ENCODE measurements at regions not wholly inside any gene's neighbourhood (a gene's known extent, or its start where the extent isn't known, plus 50 kb on each side); places are given as distances from the start of the nearest gene placed in this dataset.

DNA sequence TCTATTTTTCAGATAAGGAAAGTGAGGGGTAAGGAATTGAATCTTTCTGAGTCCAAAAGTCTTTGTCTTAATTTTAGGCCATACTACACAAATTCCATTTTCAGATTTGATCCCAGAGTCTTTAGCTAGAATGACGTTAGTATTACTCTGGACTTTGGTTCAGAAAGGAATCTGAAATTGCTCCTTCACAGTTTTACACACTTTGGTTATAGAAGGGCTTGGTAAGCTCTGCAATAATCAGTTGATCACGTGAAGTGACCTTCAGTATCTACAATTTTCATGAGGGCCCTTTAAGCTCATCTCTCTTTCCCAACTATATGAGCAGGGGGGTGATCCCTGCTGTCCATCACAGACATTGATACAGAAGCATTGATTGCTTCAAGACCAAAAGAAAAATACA lies 103.4 kb upstream of the ESRRG start:
- FAIRE-seq, result no peak
- TF ChIP-seq SPI1 (IDR thresholded peaks at IDR 0.05; ENCODE audit: low read depth, low read length) (no peak), POLR2A (IDR thresholded peaks at IDR 0.05; ENCODE audit: low read depth, low read length) (no peak), PAX5 (IDR thresholded peaks at IDR 0.05; ENCODE audit: insufficient read depth, low read length, severe bottlenecking) (no peak), POU2F2 (IDR thresholded peaks at IDR 0.05; ENCODE audit: low read depth, low read length) (no peak), TAF1 (IDR thresholded peaks at IDR 0.05; ENCODE audit: low read depth, low read length) (no peak), POLR2AphosphoS5 (IDR thresholded peaks at IDR 0.05; ENCODE audit: low read depth, low read length) (no peak)
- DNase-seq (ENCODE audit: insufficient read length, low spot score), result no peak

DNA sequence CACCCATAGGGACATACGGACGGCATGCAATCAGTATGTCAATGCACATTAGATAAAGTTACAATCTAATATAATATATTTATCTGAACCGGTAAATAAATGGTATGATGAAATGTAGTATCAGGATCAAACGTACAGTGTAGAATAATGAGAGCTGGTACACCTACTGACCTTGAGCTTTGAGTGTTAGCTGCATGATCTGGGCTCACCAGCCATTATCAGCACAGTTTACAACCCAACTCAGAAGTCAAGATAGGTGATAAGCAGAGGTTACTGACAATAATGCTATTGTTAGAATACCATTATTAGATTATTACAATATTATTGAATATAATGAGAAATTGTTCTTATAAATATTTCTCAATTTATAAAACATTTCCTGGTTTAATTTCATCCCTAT lies 103.0 kb upstream of the ESRRG start:
- FAIRE-seq, result no peak

DNA sequence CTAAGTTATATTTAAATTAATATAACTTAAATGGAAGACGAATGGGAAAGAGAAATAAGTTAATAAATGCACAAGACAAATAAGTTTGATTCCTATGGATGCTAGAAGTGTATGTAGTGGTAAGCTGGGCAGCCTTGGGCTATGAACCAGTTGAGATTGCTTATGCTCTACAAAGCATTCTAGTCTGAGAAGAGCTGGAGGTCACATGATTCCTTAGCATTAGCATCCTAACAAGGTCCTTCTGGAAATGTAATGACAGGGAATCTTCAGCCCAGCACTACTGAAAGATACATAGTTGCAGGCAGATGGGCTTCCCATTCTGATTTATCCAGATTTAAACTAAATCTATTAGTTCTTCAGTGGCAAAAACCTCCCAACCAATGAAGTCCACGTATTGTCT lies 102.3 kb upstream of the ESRRG start:
- TF ChIP-seq TAF1 (IDR thresholded peaks at IDR 0.05; ENCODE audit: low read depth, low read length) (no peak), PAX5 (IDR thresholded peaks at IDR 0.05; ENCODE audit: insufficient read depth, low read length, severe bottlenecking) (no peak), POU2F2 (IDR thresholded peaks at IDR 0.05; ENCODE audit: low read depth, low read length) (no peak), POLR2AphosphoS5 (IDR thresholded peaks at IDR 0.05; ENCODE audit: low read depth, low read length) (no peak), SPI1 (IDR thresholded peaks at IDR 0.05; ENCODE audit: low read depth, low read length) (no peak), POLR2A (IDR thresholded peaks at IDR 0.05; ENCODE audit: low read depth, low read length) (no peak)
- FAIRE-seq (no peak), DNase-seq (ENCODE audit: insufficient read length, low spot score) (no peak)

More for the DNA sequence above, 103.0 kb upstream of the ESRRG start:
- DNase-seq (ENCODE audit: insufficient read length, low spot score), result no peak
- no peak for TF ChIP-seq POU2F2 (IDR thresholded peaks at IDR 0.05; ENCODE audit: low read depth, low read length)
- no peak for TF ChIP-seq POLR2A (IDR thresholded peaks at IDR 0.05; ENCODE audit: low read depth, low read length)
- no peak for TF ChIP-seq SPI1 (IDR thresholded peaks at IDR 0.05; ENCODE audit: low read depth, low read length)
- TF ChIP-seq PAX5 (IDR thresholded peaks at IDR 0.05; ENCODE audit: insufficient read depth, low read length, severe bottlenecking), result no peak
- no peak for TF ChIP-seq POLR2AphosphoS5 (IDR thresholded peaks at IDR 0.05; ENCODE audit: low read depth, low read length)
- TF ChIP-seq TAF1 (IDR thresholded peaks at IDR 0.05; ENCODE audit: low read depth, low read length), result no peak

- TF ChIP-seq POLR2A (IDR thresholded peaks at IDR 0.05; ENCODE audit: low read depth, low read length), result no peak
- FAIRE-seq, result no peak
- DNase-seq (ENCODE audit: insufficient read length, low spot score), result no peak
These were observed 101.3 kb upstream of the ESRRG start for GRCh38 chr1:216824511-216824910.

GRCh38 chr1:216823731-216824130 lies 100.5 kb upstream of the ESRRG start:
- DNase-seq (ENCODE audit: insufficient read length, low spot score), result no peak
- FAIRE-seq, result no peak
- TF ChIP-seq POLR2A (IDR thresholded peaks at IDR 0.05; ENCODE audit: low read depth, low read length) (no peak), POU2F2 (IDR thresholded peaks at IDR 0.05; ENCODE audit: low read depth, low read length) (no peak), TAF1 (IDR thresholded peaks at IDR 0.05; ENCODE audit: low read depth, low read length) (no peak), SPI1 (IDR thresholded peaks at IDR 0.05; ENCODE audit: low read depth, low read length) (no peak)

DNA sequence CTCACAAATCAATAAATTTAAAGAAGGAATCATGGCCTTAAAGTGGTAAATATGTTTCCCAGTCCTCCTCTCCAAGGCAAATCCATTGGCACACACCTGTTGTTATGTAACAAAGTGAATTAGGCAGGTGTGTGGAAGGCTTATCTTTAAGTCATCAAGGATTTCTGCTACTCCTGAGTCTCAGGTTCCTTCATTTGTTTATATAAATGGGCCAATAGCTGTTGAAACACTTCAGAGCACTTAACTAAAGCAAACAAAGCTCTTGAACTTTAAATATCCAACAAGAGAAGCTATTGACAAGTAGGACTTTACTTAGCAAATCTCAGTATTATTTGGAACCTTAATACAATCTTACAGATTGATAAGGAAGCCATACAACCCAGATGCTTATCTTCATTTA lies 99.3 kb upstream of the ESRRG start:
- DNase-seq (ENCODE audit: insufficient read length, low spot score) (no peak), FAIRE-seq (no peak)
- no peak for TF ChIP-seq PAX5 (IDR thresholded peaks at IDR 0.05; ENCODE audit: insufficient read depth, low read length, severe bottlenecking)
- TF ChIP-seq POU2F2 (IDR thresholded peaks at IDR 0.05; ENCODE audit: low read depth, low read length), result no peak
- no peak for TF ChIP-seq POLR2A (IDR thresholded peaks at IDR 0.05; ENCODE audit: low read depth, low read length)
- TF ChIP-seq SPI1 (IDR thresholded peaks at IDR 0.05; ENCODE audit: low read depth, low read length), result no peak
- TF ChIP-seq TAF1 (IDR thresholded peaks at IDR 0.05; ENCODE audit: low read depth, low read length), result no peak
- TF ChIP-seq POLR2AphosphoS5 (IDR thresholded peaks at IDR 0.05; ENCODE audit: low read depth, low read length), result no peak

DNA sequence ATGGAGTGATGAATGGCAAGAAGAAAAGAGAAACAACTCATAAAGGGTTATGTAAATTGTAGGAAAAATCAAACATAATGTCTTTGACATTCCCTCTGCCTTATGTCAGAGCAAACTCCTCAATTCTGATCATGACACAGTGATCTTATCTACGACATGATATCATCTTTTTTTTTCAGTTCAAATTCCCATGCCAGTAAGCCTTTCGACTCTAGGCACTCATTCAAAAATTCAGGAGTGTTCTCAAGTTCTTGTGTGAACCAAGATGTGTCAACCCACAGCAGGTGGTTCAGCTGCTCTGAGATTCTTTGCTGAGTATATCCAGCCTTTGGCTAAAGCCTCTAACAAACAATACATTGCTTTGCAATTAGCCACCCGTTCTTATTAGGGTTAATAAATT lies 97.1 kb upstream of the ESRRG start:
- no peak for FAIRE-seq
- no peak for DNase-seq (ENCODE audit: insufficient read length, low spot score)

DNA sequence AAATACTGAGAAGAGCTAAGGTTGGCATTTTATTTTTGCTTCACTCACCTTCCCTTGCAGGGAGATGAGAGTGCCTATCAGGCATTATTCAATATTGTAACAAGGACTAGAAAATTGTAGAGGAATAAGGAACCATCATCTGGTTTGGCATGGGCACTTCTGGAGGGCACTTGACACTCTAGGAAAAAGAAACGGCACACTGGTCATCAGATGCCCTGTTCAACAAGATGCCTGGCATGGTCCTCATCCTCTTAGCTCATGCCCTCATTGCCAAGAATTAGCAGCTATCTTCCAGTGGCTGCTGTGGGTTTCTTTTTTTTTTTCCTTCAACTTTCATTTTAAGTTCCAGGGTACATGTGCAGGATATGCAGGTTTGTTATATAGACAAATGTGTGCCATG lies 95.1 kb upstream of the ESRRG start:
- TF ChIP-seq POU2F2 (IDR thresholded peaks at IDR 0.05; ENCODE audit: low read depth, low read length) (no peak), PAX5 (IDR thresholded peaks at IDR 0.05; ENCODE audit: insufficient read depth, low read length, severe bottlenecking) (no peak), POLR2A (IDR thresholded peaks at IDR 0.05; ENCODE audit: low read depth, low read length) (no peak), TAF1 (IDR thresholded peaks at IDR 0.05; ENCODE audit: low read depth, low read length) (no peak), POLR2AphosphoS5 (IDR thresholded peaks at IDR 0.05; ENCODE audit: low read depth, low read length) (no peak), SPI1 (IDR thresholded peaks at IDR 0.05; ENCODE audit: low read depth, low read length) (no peak)

More for the DNA sequence above, 97.1 kb upstream of the ESRRG start:
- TF ChIP-seq PAX5 (IDR thresholded peaks at IDR 0.05; ENCODE audit: insufficient read depth, low read length, severe bottlenecking) (no peak), TAF1 (IDR thresholded peaks at IDR 0.05; ENCODE audit: low read depth, low read length) (no peak), POLR2A (IDR thresholded peaks at IDR 0.05; ENCODE audit: low read depth, low read length) (no peak), POU2F2 (IDR thresholded peaks at IDR 0.05; ENCODE audit: low read depth, low read length) (no peak), POLR2AphosphoS5 (IDR thresholded peaks at IDR 0.05; ENCODE audit: low read depth, low read length) (no peak), SPI1 (IDR thresholded peaks at IDR 0.05; ENCODE audit: low read depth, low read length) (no peak)

DNA sequence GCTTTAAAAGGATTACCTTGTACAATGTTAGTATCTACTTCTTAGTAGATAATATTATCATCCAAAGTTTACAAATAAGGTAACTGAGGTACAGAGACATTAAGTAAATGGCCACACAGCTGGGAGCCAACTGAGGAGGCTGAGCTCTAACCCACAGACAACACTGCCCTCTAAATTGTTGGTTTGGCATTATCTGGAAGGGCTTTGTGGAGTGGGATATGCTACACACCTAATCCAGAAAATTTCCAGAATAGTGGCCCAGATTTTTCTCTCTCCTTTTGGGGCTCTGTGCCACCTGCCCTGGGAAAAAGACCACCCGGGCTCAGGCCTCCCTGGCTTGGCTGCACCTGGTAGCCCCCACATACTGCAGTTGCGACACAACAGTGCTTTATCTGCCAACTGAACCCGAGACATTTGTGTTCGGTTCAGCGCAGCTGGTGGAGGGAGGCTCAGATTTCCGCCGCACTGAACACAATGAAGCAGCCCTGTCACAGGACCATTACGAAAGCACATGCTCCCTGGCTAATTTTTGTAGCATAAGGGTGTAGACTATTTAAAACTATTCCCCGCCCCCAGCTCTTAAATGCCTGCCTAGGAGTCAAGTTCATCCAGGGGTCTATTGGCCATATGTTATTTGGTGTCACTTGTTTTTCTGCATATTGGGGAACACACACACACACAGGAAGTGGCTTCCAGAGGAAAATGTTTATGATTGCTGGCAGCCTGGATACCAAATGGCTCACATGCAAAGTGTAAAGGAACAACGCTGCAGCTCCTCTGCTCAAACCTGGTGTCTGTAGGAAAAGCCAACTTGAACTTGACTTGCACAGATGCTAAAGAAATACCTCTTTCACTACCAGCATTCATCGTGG lies 92.3 kb upstream of the ESRRG start:
- no peak for TF ChIP-seq POU2F2 (IDR thresholded peaks at IDR 0.05; ENCODE audit: low read depth, low read length)
- TF ChIP-seq POLR2A (IDR thresholded peaks at IDR 0.05; ENCODE audit: low read depth, low read length), result no peak
- TF ChIP-seq TAF1 (IDR thresholded peaks at IDR 0.05; ENCODE audit: low read depth, low read length), result no peak
- TF ChIP-seq SPI1 (IDR thresholded peaks at IDR 0.05; ENCODE audit: low read depth, low read length), result no peak
- no peak for TF ChIP-seq POLR2AphosphoS5 (IDR thresholded peaks at IDR 0.05; ENCODE audit: low read depth, low read length)
- no peak for TF ChIP-seq PAX5 (IDR thresholded peaks at IDR 0.05; ENCODE audit: insufficient read depth, low read length, severe bottlenecking)
- FAIRE-seq (no peak), DNase-seq (ENCODE audit: insufficient read length, low spot score) (no peak)

More for the DNA sequence above, 95.1 kb upstream of the ESRRG start:
- no peak for DNase-seq (ENCODE audit: insufficient read length, low spot score)
- FAIRE-seq, result no peak

All from GM12891 (cell line).